HG03103 (cell line): ENCODE measurements at regions not wholly inside any gene's neighbourhood (a gene's known extent, or its start where the extent isn't known, plus 50 kb on each side); places are given as distances from the start of the nearest gene placed in this dataset.

Experiments
- ATAC-seq: cut with Tn5 transposase; IDR thresholded peaks from one replicate; pipeline ENCODE4 v1.9.1; 2021; ENCODE audit warnings: low read depth; ENCODE audit not compliant: unreplicated experiment

DNA sequence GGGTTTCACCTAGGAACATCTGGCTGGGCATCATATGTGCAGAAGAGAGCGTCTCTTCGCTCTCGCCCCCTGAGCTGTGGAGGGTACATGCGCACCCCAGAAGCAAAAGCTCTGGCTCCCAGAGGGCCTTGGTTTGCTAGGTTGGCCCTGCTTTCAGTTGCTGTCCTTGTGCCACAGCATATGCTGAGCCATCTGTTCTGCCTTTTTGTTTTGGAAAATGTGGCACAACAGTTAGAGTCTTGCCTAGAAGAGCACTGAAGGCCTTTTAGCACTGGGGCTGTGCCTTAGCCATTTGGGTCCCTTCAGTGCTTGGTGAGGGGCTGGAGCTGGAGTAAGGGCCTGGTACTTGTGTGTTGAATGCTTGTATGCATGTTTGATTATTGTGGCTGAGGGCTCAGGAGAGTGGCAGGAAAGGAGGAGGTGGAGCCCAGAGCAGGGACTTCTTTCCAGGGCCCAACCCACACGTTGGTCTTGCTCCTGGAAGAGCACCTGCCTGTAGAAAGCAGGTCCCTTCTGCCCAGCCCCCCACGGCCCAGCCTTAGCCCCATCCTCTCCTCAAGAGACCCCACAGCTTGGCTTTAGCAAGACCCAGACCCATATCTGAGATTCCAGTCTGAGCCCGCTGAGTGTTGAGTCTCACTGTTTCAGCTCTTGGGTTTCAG, 113.7 kb downstream of the SLC25A47 start:
- ATAC-seq = no peak

DNA sequence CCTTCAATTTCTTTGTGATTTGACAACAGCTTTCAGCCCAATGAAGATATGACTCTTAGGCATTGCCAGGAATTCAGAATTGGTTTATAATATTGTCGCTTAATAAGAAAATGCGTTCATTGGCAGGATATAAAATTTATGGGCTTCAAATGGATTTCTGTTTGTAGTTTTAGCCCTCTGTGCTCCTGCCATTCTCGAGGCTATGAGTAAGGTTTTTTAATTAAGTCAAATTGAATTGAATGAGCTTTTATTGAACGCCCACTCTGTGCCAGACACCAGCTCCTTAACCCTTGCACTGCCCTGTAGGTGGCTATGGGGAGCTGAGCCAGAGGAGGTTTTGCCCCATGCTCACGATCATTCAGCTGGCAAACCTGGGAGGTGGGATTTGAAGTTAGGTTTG, 115.1 kb downstream of the SLC25A47 start:
- no peak for ATAC-seq

DNA sequence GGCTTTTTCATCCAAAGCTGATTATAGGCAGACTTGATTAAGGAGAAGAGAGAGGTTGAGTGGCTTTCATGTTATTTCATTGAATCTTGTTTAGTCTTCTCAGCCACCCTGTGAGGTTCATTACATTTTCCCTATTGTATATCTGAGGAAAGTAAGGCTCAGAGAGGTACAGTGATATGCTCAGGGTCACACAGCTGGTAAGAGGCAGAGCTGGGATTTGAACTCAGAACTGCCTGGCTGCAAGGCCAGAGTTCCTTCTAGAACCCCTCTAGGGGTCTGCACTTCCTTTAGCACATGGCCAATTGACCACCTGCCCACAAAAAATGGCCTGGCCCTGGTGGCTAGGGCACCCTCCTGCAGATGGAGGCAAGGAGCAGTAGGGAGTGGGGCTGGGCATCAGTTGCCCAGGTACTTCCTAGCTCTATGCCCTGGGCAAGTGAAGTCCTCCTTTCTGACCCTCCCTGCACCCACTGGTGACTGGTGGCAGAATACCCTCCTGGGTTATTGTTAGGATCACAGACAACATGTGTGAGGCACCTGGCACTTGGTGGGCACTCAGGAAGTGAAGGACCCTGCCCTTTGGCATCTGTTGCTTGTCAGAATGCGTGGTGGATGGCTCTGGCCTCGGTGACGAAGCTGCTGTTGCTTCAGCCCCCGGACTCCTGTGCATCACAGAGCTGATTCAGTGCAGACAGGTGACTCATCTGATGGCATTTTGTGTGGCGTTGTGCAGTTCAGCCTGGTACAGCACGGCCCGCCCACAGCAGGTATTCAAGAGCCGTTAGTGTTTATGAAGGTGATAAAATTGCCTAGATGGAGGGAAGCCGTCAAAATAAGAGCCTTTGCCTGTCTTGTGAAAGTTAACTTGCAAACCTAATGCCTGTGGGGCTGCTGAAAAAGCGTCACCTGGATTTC, 115.8 kb downstream of the SLC25A47 start:
- no peak for ATAC-seq

DNA sequence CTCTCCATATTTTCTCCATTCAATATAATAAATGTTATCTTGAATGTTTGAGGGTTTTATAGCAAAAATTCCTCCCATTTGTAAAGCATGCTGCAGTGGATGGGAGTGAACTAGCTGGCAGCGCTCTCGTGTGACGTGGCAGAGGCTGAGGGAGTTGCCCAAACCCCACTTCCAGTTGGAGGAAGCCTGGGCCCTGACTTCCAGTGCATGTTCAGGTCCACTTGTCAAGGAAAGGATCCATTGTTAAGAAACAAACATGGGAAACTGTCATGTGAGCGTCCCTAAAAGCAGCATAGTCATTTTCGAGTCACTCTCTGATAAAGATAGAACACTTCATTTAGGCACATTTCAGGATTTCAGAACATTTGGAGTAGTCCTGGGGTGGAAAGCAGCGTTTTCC, 116.6 kb downstream of the SLC25A47 start:
- ATAC-seq = no peak

DNA sequence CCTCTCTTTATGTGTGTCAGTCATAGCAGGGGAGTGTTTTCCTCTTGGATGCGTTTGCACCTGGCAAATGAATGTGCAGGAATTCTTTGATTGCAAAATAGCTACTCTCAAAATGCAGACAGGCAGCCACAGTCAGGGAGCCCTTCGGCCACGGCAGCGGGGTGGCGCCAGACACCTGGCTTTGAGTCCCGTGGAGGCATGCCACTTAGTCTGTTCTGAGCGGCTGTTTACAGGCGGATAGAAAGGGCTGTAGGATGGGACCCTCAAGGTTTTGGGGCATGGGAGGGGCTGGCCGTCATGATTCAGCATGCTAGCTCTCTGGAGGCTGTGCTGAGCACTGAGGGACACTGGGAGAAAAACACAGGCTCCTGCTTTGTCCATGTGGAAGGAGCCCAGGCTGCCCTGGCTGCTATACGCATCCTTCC, 117.1 kb downstream of the SLC25A47 start:
- no peak for ATAC-seq

DNA sequence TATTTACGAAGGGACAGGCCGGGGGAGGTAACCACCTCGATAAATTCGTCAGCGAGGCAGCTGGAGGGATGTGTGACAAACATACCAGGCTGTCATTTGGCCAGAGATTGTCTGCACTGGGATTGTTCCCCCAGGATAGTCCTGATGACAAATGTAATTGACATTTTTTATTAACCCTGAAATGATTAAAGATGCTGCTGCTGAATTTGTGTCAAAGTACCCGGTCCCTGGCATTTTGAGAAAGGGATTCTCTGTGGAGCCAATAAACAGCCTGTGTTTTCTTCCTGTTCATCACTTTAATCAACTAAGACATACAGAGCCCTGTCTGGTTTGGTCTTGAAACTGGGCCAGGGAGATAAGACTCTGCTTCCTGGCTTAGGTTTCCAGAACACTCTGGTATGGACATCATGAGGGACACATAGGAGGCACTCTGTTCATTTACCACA, 117.6 kb downstream of the SLC25A47 start:
- no peak for ATAC-seq

DNA sequence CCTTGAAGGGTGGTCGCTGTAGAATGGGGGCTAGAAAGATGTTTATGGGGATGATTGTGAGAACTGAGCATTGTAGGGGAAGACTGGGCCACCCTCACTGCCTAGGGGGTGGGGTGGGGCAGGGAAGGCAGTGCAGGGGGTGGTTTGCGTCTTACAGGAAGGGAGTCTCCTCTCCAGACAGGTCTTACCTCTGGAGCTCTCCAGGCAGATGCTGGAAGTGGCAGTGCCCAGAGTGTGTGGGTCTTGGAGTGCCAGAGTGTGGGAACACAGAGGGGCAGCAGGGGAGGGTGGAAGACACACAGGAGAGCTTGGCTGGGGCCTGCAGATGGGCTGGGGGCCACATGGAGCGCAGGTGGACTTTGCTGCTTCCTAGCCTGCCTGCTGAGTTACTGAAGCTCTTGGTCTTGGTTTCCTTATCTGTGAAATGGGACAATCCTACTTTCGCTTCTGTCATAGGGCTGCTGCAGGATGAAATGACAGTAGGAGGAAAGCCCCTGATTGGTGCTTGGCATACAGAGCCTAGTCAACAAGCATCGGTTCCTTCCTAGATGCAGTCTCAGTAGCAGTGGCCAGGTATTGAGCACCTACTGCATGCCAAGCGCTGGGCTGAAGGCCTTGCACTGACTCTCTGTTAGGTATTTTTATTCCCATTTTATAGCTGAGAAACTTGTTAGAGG, 118.3 kb downstream of the SLC25A47 start:
- ATAC-seq = no peak

DNA sequence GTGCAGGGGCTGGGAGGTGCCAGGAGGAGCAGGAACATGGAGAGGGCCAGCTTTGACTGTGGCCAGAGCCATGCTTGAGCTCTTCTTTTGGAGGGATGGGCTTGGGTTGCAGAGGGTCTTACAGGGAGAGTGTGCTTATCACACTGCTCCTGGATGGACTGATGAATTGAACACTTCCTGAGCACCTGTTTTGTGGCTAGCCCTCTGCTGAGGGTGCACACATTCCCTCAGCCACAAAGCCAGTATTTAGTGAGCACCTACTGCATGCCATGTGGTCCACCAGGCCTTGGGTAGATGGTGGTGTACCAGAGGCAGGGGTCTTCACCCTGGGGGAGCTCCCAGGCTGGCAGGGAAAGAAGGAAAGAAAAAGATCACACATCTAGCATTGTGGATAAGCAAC, 118.9 kb downstream of the SLC25A47 start:
- no peak for ATAC-seq

DNA sequence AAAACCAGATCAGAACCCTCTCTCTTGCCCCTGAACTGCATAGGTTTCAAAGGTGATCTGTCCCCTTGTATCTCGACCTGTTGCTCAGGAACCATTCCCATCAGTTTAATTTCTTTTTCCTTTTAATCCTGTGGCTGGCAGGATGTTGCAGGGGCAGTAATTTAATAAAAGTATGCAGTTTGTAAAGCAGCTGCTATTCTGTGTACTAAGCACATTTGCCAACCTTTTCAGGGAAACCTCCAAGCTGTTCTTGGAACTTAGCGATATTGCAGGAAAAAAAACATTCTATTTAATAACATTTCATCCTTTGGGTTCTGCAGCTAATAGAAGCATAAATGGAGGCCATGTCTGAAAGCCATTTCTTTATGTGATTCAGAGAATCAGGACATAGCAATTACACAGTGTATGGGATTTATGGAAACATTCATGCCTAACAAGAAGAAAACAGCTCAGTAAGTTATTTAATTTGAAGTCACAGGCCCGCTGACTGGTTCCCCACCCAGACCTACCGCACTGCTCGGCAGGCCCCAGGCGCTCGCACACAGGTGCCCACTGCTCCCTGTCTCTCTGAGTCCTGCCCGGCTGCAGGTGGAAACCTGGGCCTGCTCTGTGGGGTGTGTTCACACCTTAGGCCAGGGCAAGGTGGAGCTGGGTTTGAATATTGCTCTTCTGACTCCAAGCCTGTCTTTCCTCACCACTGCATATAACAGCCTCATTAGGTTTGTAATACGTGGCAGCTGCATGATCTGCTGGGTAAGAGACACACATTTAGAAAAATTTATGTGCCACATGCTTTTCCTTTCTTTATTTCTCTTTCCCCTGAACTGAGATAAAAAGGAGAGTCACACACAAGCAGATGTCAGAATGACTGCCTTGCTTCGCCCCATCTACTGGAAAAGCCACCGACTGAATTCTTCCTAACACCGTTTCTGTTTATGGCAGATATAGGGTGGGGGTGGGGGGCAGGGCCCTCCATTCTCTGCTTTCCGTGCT, 119.7 kb downstream of the SLC25A47 start:
- ATAC-seq = no peak

DNA sequence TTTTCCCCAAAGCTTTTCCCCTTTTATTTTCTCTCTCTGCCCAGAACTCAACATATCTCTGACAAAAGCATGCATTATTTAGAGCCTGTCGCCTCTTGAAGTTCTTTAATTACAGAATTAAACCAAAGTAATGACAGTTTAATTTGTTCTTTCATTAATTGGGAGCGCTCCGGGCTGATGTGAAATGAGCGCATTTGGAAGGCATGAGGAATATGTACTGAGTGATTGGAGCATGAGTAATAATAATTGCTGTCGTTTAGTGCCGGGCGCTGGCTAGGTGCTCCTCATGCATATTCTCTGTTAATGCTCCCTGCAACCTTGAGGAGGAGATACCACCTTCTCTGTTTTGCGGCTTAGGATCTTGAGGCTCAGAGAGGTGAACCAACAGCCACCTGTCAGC, 120.5 kb downstream of the SLC25A47 start:
- ATAC-seq = no peak

DNA sequence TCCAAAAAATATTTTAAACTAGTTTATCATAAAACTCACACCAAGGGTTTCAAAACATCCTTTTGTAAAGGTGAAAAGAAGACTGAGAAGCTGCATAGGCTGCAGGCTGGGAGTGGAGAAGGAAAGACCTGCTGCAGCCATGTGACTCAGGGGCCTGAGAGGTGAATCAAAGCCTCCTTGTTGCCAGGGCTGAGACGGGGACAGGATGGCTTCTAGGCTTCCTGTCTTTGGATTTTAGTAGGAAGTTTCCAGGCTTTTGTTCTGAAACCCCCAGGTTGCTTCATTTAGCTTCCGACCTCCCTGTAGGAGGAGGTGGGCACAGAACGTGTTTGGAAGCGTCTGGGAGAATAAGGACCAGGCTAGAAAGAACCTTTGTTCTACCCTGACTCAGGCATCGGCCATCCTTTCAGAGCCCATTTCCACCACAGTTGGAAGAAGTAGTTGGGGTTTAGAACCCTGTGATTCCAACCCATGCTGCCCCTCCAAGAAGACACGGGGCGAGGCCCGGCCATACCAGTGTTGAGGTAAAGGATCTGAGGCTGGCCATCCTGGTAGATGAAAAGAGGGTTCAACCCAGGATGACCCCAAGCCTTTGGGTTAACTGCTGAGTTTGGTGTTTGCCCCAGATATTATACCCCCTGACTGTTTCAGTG, 122.4 kb downstream of the SLC25A47 start:
- no peak for ATAC-seq

DNA sequence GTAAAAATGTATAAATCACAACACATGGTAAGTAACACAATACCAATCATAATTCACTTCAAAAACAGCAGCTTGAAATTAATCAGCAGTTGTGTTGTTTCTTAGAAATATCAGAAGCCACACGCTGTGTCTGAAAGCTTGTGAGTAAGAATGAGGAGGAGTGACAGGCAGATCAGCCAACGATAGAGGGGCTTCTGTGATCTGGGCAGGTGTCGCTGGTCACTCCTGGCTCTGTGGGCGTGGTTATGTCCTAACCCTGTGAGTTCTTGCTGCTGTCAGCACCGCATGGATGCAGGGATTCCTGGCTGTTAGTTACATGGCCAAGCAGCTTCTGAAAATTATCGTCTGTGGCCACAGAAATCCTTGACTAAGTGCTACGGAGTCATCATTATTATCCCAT, 123.4 kb downstream of the SLC25A47 start:
- no peak for ATAC-seq

DNA sequence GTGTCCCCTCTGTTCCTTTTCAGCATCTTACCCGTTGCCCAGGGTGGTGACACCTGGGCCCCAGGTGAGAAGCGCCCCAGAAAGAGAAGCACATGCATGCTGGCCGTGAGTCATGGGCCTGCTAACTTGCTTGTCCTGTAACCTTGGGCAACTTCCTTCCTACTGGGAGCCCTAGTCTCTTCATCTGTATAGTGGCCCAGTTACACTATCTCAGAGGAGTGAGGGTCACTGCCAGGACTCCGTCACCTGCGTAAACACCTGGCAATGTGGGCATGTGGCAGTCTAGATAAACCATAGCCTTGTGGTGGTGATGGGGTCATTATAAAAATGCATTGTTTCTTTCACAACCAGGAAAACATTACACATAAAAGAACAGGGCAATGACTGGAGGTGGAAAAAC, 125.2 kb downstream of the SLC25A47 start:
- ATAC-seq = no peak

DNA sequence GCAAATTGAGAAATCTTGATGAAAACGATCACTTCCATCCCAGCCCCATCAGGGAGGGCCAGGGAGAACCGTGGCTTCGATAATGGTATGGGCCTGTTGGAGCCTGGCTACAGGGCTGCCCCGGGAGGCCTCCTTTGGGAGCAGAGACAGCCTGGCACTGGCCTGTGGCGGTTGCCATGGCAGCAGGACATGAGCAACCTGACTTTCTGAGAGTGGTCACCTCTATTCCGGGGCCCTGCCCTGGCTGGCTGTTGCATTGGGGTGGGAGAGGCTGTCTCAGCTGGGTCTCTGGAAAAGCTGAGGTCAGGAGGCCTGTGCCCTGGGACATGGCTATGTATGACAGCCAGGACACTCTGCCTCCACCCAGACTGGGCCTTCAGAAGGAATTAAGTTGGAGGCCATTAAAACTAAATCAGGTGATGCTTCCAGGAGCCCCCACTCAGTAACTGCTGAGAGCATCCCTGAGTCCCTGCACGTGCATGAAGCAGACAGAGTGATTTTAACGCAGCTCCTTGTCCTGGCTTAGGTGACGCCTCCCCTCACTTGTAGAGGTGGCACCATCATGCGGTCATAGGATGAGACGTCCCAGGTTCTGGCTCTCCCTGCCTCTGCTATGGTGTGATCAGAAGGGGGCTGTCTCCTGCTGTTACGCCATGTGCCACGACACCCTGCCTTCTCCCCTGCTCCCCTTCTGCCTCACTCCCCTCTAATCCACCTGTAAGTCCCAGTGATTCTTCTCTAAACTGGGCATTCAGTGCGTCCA, 126.3 kb downstream of the SLC25A47 start:
- no peak for ATAC-seq

DNA sequence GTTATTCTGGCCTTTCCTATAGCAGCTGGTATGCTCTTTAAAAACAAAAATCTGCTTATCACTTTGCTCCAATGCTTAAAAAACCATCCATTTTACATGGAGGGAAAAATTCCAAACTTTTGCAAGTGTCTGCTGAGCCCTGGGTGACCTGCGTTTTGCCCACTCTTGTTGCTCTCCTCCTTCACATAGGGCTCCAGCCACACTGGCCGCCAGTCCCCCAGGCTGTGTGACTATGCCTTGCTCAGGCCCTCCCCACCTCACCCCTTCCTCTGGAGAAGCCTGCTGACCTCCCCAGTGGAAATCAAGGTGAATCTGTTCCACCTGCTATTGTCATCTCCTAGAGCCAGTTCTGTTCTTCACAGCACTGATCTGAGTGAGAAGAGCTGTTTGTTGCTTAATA, 126.9 kb downstream of the SLC25A47 start:
- no peak for ATAC-seq

DNA sequence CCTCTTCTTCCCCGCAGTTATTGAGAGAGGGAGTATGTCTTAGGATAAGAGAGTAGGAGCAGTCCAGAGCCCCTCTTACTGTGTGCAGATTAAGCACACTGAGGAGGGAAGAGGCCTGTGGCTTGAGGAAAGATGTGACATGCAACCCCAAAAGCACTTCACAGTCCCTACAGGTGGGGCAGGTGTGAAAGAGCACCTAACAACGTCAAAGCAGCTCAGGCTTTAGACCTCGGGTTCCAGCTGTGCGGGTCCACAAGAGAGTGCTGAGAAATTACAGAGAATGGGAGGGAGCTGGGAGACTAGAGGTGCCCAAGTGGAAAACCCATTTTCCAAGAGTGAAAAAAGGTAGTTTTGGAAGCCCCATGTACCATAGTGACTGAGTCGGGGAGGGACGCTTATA, 127.6 kb downstream of the SLC25A47 start:
- ATAC-seq = no peak

DNA sequence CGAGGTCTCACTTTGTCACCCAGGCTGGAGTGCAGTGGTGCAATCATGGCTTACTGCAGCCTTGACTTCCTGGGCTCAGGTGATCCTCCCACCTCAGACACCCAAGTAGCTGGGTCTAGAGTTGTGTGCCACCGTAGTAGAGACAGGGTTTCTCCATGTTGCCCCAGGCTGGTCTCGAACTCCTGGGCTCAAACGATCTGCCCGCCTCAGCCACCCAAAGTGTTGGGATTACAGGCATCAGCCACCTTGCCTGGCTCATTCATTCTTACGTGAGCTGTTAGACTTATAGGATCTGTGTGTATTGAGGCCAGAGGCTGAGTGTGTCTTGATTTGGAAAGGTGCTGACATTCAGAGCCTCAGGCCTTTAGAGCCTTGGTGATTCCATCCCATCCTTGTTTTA, 128.1 kb downstream of the SLC25A47 start:
- ATAC-seq = no peak

DNA sequence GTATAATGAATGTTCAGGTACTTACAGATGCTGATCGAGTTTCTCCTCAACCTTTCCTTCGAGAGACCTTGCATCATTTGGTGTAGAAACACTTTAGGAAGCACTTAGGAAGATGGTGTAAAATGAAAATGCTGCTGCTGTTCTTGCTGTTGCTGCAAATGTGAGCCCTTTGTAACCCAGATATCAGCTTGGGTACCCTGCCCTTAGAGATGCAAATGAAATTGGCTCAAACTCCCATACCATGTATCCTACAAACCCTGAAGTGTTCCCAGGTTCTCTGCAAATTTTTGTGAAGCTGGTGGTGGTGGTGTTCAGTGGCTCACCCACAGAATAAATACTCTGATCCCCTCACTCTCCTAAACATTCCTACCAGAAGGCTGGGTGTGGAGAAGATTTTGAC, 130.8 kb downstream of the SLC25A47 start:
- no peak for ATAC-seq

DNA sequence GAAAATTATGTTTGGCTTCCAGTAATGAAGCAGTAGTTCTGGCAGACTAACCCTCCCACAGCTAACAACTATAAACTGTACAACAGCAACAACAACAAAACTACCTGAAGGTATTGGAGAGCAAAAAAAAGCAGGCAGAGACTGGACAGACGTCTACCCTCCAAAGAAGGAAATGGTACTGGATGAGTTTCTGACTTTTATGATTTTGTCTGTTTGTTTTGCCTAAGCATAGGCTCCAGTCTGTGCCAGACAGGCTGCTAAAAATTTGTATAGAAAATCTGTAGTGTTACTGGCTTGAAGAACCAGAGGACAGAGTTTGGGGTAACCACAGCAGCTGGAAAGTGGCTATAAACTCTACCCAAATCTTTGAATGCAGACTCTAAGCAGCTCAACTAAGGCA, 131.3 kb downstream of the SLC25A47 start:
- ATAC-seq = no peak
